Neuronal stem cell (in vitro differentiated cells): ENCODE measurements at regions not wholly inside any gene's neighbourhood (a gene's known extent, or its start where the extent isn't known, plus 50 kb on each side); places are given as distances from the start of the nearest gene placed in this dataset.

ENCODE experiments used
- DNase-seq: peaks from one replicate; pipeline ENCODE4 v3.0.0-alpha.2; 2013; ENCODE audit warnings: low spot score
- H2AFZ ChIP-seq: one replicate; pipeline ENCODE4 v1.6.1; 2013; ENCODE audit warnings: mild to moderate bottlenecking, low read length, inconsistent platforms
- H2AK5ac ChIP-seq: 2 replicates; pipeline ENCODE4 v1.6.1; 2013; ENCODE audit warnings: low read depth, mild to moderate bottlenecking, inconsistent platforms, low read length, moderate library complexity, mixed read lengths
- H2BK120ac ChIP-seq: 2 replicates; pipeline ENCODE4 v1.6.1; 2013; ENCODE audit warnings: low read depth, mild to moderate bottlenecking, inconsistent platforms, low read length, moderate library complexity, mixed read lengths
- H2BK12ac ChIP-seq: one replicate; pipeline ENCODE4 v1.6.1; 2013; ENCODE audit warnings: low read length, inconsistent platforms
- H2BK15ac ChIP-seq: 2 replicates; pipeline ENCODE4 v1.6.1; 2013; ENCODE audit warnings: mild to moderate bottlenecking, low read length, inconsistent platforms, mixed read lengths
- H2BK5ac ChIP-seq: one replicate; pipeline ENCODE4 v1.6.1; 2013; ENCODE audit warnings: inconsistent platforms, mild to moderate bottlenecking, low read length, moderate library complexity
- H3K14ac ChIP-seq: one replicate; pipeline ENCODE4 v1.6.1; 2013; ENCODE audit warnings: low read length, inconsistent platforms
- H3K18ac ChIP-seq: 2 replicates; pipeline ENCODE4 v1.6.1; 2013; ENCODE audit warnings: low read length, inconsistent platforms
- H3K23ac ChIP-seq: 2 replicates; pipeline ENCODE4 v1.6.1; 2013; ENCODE audit warnings: low read depth, mild to moderate bottlenecking, mixed read lengths, low read length, inconsistent platforms; ENCODE audit not compliant: poor library complexity
- H3K27ac ChIP-seq: replicated peaks from 3 replicates; pipeline ENCODE4 v1.5.1; 2013; ENCODE audit warnings: low read length, inconsistent platforms
- H3K27me3 ChIP-seq, 3 experiments: 2 replicates each; pipeline ENCODE4 v1.6.1; 2013; ENCODE audit warnings: low read length in 3 of 3, mild to moderate bottlenecking in 2 of 3, inconsistent platforms in 1 of 3, low read depth in 1 of 3, mixed read lengths in 1 of 3, moderate library complexity in 1 of 3; ENCODE audit not compliant: control insufficient read depth in 3 of 3, insufficient read depth in 3 of 3
- H3K36me3 ChIP-seq, 2 donors: replicated peaks in 1 of 2; 2 replicates each; pipeline ENCODE4 v1.6.1; 2013; ENCODE audit warnings: low read length in 2 of 2; ENCODE audit not compliant: control insufficient read depth in 2 of 2, insufficient read depth in 2 of 2
- H3K4ac ChIP-seq: 2 replicates; pipeline ENCODE4 v1.6.1; 2013; ENCODE audit warnings: inconsistent platforms, mild to moderate bottlenecking, low read length, moderate library complexity
- H3K4me1 ChIP-seq, 2 donors: 1 replicate in 1 of 2; 2 replicates in 1 of 2; pipeline ENCODE4 v1.6.1; 2013; ENCODE audit warnings: low read length in 2 of 2, low read depth in 1 of 2; ENCODE audit not compliant: control insufficient read depth in 2 of 2, insufficient read depth in 1 of 2
- H3K4me2 ChIP-seq: one replicate; pipeline ENCODE4 v1.6.1; 2013; ENCODE audit warnings: mild to moderate bottlenecking, low read length, inconsistent platforms; ENCODE audit not compliant: insufficient read depth, poor library complexity, severe bottlenecking
- H3K4me3 ChIP-seq, 2 donors: 2 replicates each; pipeline ENCODE4 v1.5.1; 2013; ENCODE audit warnings: low read length in 2 of 2, mild to moderate bottlenecking in 2 of 2, inconsistent platforms in 1 of 2, moderate library complexity in 1 of 2
- H3K79me1 ChIP-seq: one replicate; pipeline ENCODE4 v1.6.1; 2013; ENCODE audit warnings: low read depth, mild to moderate bottlenecking, inconsistent platforms, low read length, moderate library complexity
- H3K9ac ChIP-seq: one replicate; pipeline ENCODE4 v1.6.1; 2013; ENCODE audit warnings: mild to moderate bottlenecking, low read depth, low read length, inconsistent platforms; ENCODE audit not compliant: poor library complexity
- H3K9me3 ChIP-seq, 2 donors: replicated peaks in 1 of 2; 2 replicates each; pipeline versions ENCODE3 to v1.6.1; 2013; ENCODE audit warnings: low read length in 2 of 2, mild to moderate bottlenecking in 2 of 2, inconsistent platforms in 1 of 2, low read depth in 1 of 2, mixed read lengths in 1 of 2, moderate library complexity in 1 of 2; ENCODE audit not compliant: control insufficient read depth in 2 of 2, insufficient read depth in 1 of 2
- H4K8ac ChIP-seq: one replicate; pipeline ENCODE4 v1.6.1; 2013; ENCODE audit warnings: low read depth, mild to moderate bottlenecking, inconsistent platforms, low read length, moderate library complexity
- H4K91ac ChIP-seq: one replicate; pipeline ENCODE4 v1.6.1; 2013; ENCODE audit warnings: low read length, low read depth, mild to moderate bottlenecking, inconsistent platforms; ENCODE audit not compliant: poor library complexity
- WGBS, 2 donors: extraction: QIAGEN DNeasy Blood & Tissue Kit; methylation state at CpG; one replicate each; pipeline ENCODE4 v1.1.7; 2013; ENCODE audit warnings: missing lambda C conversion rate in 2 of 2, mixed read lengths in 1 of 2; ENCODE audit not compliant: insufficient read length in 2 of 2, insufficient replicate concordance in 1 of 2; ENCODE audit errors: extremely low coverage in 2 of 2; 5-methylcytosine and 5-hydroxymethylcytosine counted together

- H3K9me3 ChIP-seq = peaks cover 0 to 5% of the 10 kb centered on the region in 2 donors
- H2AFZ ChIP-seq = no peak overlapping the region
- H3K4me1 ChIP-seq = peaks cover 3 to 5% of the 10 kb centered on the region in 2 donors
- H3K36me3 ChIP-seq = no peaks in the 10 kb centered on the region
- H2BK5ac ChIP-seq = no peak overlapping the region
- no peaks in the 10 kb centered on the region for H3K27me3 ChIP-seq
- no peak overlapping the region for H4K8ac ChIP-seq
- no CpG with 5 or more reads among the region's 10 CpGs for WGBS, 2 donors
- no peak for DNase-seq
- peak overlapping the region; percentile 17 for H3K18ac ChIP-seq
- peak overlapping the region; percentile 51 for H2AK5ac ChIP-seq
- no peaks in the 10 kb centered on the region for H3K79me1 ChIP-seq
- no peak overlapping the region for H3K4me2 ChIP-seq
- H3K4ac ChIP-seq = no peak overlapping the region
- H2BK15ac ChIP-seq = peak overlapping the region; percentile 33
- no peak overlapping the region for H3K23ac ChIP-seq
- H2BK12ac ChIP-seq = peak overlapping the region; percentile 85
- H4K91ac ChIP-seq = no peak overlapping the region
- no peak overlapping the region for H3K9ac ChIP-seq
- H3K14ac ChIP-seq = no peak overlapping the region
- peak overlapping the region; percentile 4 for H2BK120ac ChIP-seq
- H3K27ac ChIP-seq = no peak overlapping the region
- no peak overlapping the region for H3K4me3 ChIP-seq
These were observed 169.1 kb downstream of the NDUFA10 start for GRCh38 chr2:239855863-239856587.

- Histone ChIP-seq H2BK120ac (no peak overlapping the region), H4K8ac (no peak overlapping the region), H3K4me1 (peaks cover 3 to 5% of the 10 kb centered on the region in 2 donors), H3K4ac (no peak overlapping the region), H3K9me3 (peaks cover 2 to 5% of the 10 kb centered on the region in 2 donors), H3K36me3 (no peaks in the 10 kb centered on the region), H3K4me2 (no peak overlapping the region), H2BK12ac (no peak overlapping the region), H2AK5ac (peak overlapping the region; percentile 83), H2BK5ac (no peak overlapping the region), H3K14ac (no peak overlapping the region), H3K79me1 (no peaks in the 10 kb centered on the region), H3K23ac (no peak overlapping the region), H2BK15ac (no peak overlapping the region), H3K27ac (no peak overlapping the region), H3K18ac (peak overlapping the region; percentile 53), H3K9ac (no peak overlapping the region), H4K91ac (no peak overlapping the region), H2AFZ (no peak overlapping the region), H3K27me3 (no peaks in the 10 kb centered on the region), H3K4me3 (no peak overlapping the region)
- no CpG with 5 or more reads among the region's 5 CpGs for WGBS, 2 donors
- DNase-seq = no peak
These were observed 170.5 kb downstream of the NDUFA10 start for GRCh38 chr2:239854596-239854995.

- H3K4me3 ChIP-seq = peak overlapping the region in 1 of 2 donors; percentile 32
- peaks cover 3 to 4% of the 10 kb centered on the region in 2 donors for H3K4me1 ChIP-seq
- no peak overlapping the region for H2BK5ac ChIP-seq
- no peak overlapping the region for H3K4me2 ChIP-seq
- no peak overlapping the region for H4K8ac ChIP-seq
- H2AFZ ChIP-seq = no peak overlapping the region
- no peak for DNase-seq
- no peak overlapping the region for H3K14ac ChIP-seq
- peaks cover 2 to 5% of the 10 kb centered on the region in 2 donors for H3K9me3 ChIP-seq
- H3K23ac ChIP-seq = no peak overlapping the region
- H3K27me3 ChIP-seq = no peaks in the 10 kb centered on the region
- no peak overlapping the region for H2AK5ac ChIP-seq
- no peak overlapping the region for H3K4ac ChIP-seq
- no peak overlapping the region for H3K18ac ChIP-seq
- H2BK120ac ChIP-seq = no peak overlapping the region
- H3K79me1 ChIP-seq = no peaks in the 10 kb centered on the region
- no peaks in the 10 kb centered on the region for H3K36me3 ChIP-seq
- H2BK15ac ChIP-seq = no peak overlapping the region
- no peak overlapping the region for H3K27ac ChIP-seq
- WGBS, 2 donors = no CpG with 5 or more reads among the region's 8 CpGs
- H3K9ac ChIP-seq = no peak overlapping the region
- H4K91ac ChIP-seq = no peak overlapping the region
- H2BK12ac ChIP-seq = no peak overlapping the region
These were observed 171.3 kb downstream of the NDUFA10 start for GRCh38 chr2:239853706-239854327.

DNA sequence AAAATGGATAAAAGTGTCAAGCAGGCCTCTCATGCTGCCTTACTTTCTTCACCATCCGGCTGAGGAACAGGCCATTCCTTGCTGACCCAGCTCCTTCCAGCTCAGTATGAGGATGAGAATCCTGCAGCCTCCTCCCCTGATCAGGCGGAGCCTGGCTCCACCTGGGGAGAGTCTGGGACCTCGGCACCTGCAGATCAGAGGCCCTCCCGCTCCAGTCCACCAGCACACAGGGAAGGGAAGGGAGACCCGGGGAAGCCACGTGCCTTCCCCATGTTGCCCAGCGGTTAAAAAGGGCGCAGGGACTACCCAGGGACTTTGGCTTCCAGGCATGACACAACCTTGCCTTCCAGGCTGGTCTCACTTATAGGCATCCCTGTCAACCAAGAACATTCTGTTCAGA, 172.0 kb downstream of the NDUFA10 start:
- no peak overlapping the region for H3K4me3 ChIP-seq
- H3K9ac ChIP-seq = no peak overlapping the region
- peaks cover 2 to 5% of the 10 kb centered on the region in 2 donors for H3K9me3 ChIP-seq
- no peak overlapping the region for H4K91ac ChIP-seq
- no peak overlapping the region for H3K14ac ChIP-seq
- no peaks in the 10 kb centered on the region for H3K36me3 ChIP-seq
- WGBS, 2 donors = no CpG with 5 or more reads among the region's 8 CpGs
- H3K27me3 ChIP-seq = no peaks in the 10 kb centered on the region
- no peak overlapping the region for H3K23ac ChIP-seq
- DNase-seq = no peak
- no peak overlapping the region for H2AK5ac ChIP-seq
- H2BK15ac ChIP-seq = no peak overlapping the region
- H2BK5ac ChIP-seq = no peak overlapping the region
- no peaks in the 10 kb centered on the region for H3K79me1 ChIP-seq
- H3K4ac ChIP-seq = no peak overlapping the region
- H4K8ac ChIP-seq = no peak overlapping the region
- H3K27ac ChIP-seq = no peak overlapping the region
- H3K4me2 ChIP-seq = no peak overlapping the region
- no peak overlapping the region for H2AFZ ChIP-seq
- H3K18ac ChIP-seq = no peak overlapping the region
- H3K4me1 ChIP-seq = no peaks in the 10 kb centered on the region
- H2BK120ac ChIP-seq = no peak overlapping the region
- no peak overlapping the region for H2BK12ac ChIP-seq
